Neuronal stem cell (in vitro differentiated cells): ENCODE measurements at regions not wholly inside any gene's neighbourhood (a gene's known extent, or its start where the extent isn't known, plus 50 kb on each side); places are given as distances from the start of the nearest gene placed in this dataset.
"Not testable (repeated sequence)": the region's sequence is repeated elsewhere in the genome, so short reads cannot be mapped to it uniquely, and the experiment has no call there.

Experiments used
- DNase-seq: peaks from one replicate; pipeline ENCODE4 v3.0.0-alpha.2; 2013; ENCODE audit warnings: low spot score
- H2AFZ ChIP-seq: one replicate; pipeline ENCODE4 v1.6.1; 2013; ENCODE audit warnings: mild to moderate bottlenecking, low read length, inconsistent platforms
- H2AK5ac ChIP-seq: 2 replicates; pipeline ENCODE4 v1.6.1; 2013; ENCODE audit warnings: low read depth, mild to moderate bottlenecking, inconsistent platforms, low read length, moderate library complexity, mixed read lengths
- H2BK120ac ChIP-seq: 2 replicates; pipeline ENCODE4 v1.6.1; 2013; ENCODE audit warnings: low read depth, mild to moderate bottlenecking, inconsistent platforms, low read length, moderate library complexity, mixed read lengths
- H2BK12ac ChIP-seq: one replicate; pipeline ENCODE4 v1.6.1; 2013; ENCODE audit warnings: low read length, inconsistent platforms
- H2BK15ac ChIP-seq: 2 replicates; pipeline ENCODE4 v1.6.1; 2013; ENCODE audit warnings: mild to moderate bottlenecking, low read length, inconsistent platforms, mixed read lengths
- H2BK5ac ChIP-seq: one replicate; pipeline ENCODE4 v1.6.1; 2013; ENCODE audit warnings: inconsistent platforms, mild to moderate bottlenecking, low read length, moderate library complexity
- H3K14ac ChIP-seq: one replicate; pipeline ENCODE4 v1.6.1; 2013; ENCODE audit warnings: low read length, inconsistent platforms
- H3K18ac ChIP-seq: 2 replicates; pipeline ENCODE4 v1.6.1; 2013; ENCODE audit warnings: low read length, inconsistent platforms
- H3K23ac ChIP-seq: 2 replicates; pipeline ENCODE4 v1.6.1; 2013; ENCODE audit warnings: low read depth, mild to moderate bottlenecking, mixed read lengths, low read length, inconsistent platforms; ENCODE audit not compliant: poor library complexity
- H3K27ac ChIP-seq: replicated peaks from 3 replicates; pipeline ENCODE4 v1.5.1; 2013; ENCODE audit warnings: low read length, inconsistent platforms
- H3K27me3 ChIP-seq, 3 experiments: 2 replicates each; pipeline ENCODE4 v1.6.1; 2013; ENCODE audit warnings: low read length in 3 of 3, mild to moderate bottlenecking in 2 of 3, inconsistent platforms in 1 of 3, low read depth in 1 of 3, mixed read lengths in 1 of 3, moderate library complexity in 1 of 3; ENCODE audit not compliant: control insufficient read depth in 3 of 3, insufficient read depth in 3 of 3
- H3K36me3 ChIP-seq, 2 donors: replicated peaks in 1 of 2; 2 replicates each; pipeline ENCODE4 v1.6.1; 2013; ENCODE audit warnings: low read length in 2 of 2; ENCODE audit not compliant: control insufficient read depth in 2 of 2, insufficient read depth in 2 of 2
- H3K4ac ChIP-seq: 2 replicates; pipeline ENCODE4 v1.6.1; 2013; ENCODE audit warnings: inconsistent platforms, mild to moderate bottlenecking, low read length, moderate library complexity
- H3K4me1 ChIP-seq, 2 donors: 1 replicate in 1 of 2; 2 replicates in 1 of 2; pipeline ENCODE4 v1.6.1; 2013; ENCODE audit warnings: low read length in 2 of 2, low read depth in 1 of 2; ENCODE audit not compliant: control insufficient read depth in 2 of 2, insufficient read depth in 1 of 2
- H3K4me2 ChIP-seq: one replicate; pipeline ENCODE4 v1.6.1; 2013; ENCODE audit warnings: mild to moderate bottlenecking, low read length, inconsistent platforms; ENCODE audit not compliant: insufficient read depth, poor library complexity, severe bottlenecking
- H3K4me3 ChIP-seq, 2 donors: 2 replicates each; pipeline ENCODE4 v1.5.1; 2013; ENCODE audit warnings: low read length in 2 of 2, mild to moderate bottlenecking in 2 of 2, inconsistent platforms in 1 of 2, moderate library complexity in 1 of 2
- H3K79me1 ChIP-seq: one replicate; pipeline ENCODE4 v1.6.1; 2013; ENCODE audit warnings: low read depth, mild to moderate bottlenecking, inconsistent platforms, low read length, moderate library complexity
- H3K9ac ChIP-seq: one replicate; pipeline ENCODE4 v1.6.1; 2013; ENCODE audit warnings: mild to moderate bottlenecking, low read depth, low read length, inconsistent platforms; ENCODE audit not compliant: poor library complexity
- H3K9me3 ChIP-seq, 2 donors: replicated peaks in 1 of 2; 2 replicates each; pipeline versions ENCODE3 to v1.6.1; 2013; ENCODE audit warnings: low read length in 2 of 2, mild to moderate bottlenecking in 2 of 2, inconsistent platforms in 1 of 2, low read depth in 1 of 2, mixed read lengths in 1 of 2, moderate library complexity in 1 of 2; ENCODE audit not compliant: control insufficient read depth in 2 of 2, insufficient read depth in 1 of 2
- H4K8ac ChIP-seq: one replicate; pipeline ENCODE4 v1.6.1; 2013; ENCODE audit warnings: low read depth, mild to moderate bottlenecking, inconsistent platforms, low read length, moderate library complexity
- H4K91ac ChIP-seq: one replicate; pipeline ENCODE4 v1.6.1; 2013; ENCODE audit warnings: low read length, low read depth, mild to moderate bottlenecking, inconsistent platforms; ENCODE audit not compliant: poor library complexity
- WGBS, 2 donors: extraction: QIAGEN DNeasy Blood & Tissue Kit; methylation state at CpG; one replicate each; pipeline ENCODE4 v1.1.7; 2013; ENCODE audit warnings: missing lambda C conversion rate in 2 of 2, mixed read lengths in 1 of 2; ENCODE audit not compliant: insufficient read length in 2 of 2, insufficient replicate concordance in 1 of 2; ENCODE audit errors: extremely low coverage in 2 of 2; 5-methylcytosine and 5-hydroxymethylcytosine counted together

DNA sequence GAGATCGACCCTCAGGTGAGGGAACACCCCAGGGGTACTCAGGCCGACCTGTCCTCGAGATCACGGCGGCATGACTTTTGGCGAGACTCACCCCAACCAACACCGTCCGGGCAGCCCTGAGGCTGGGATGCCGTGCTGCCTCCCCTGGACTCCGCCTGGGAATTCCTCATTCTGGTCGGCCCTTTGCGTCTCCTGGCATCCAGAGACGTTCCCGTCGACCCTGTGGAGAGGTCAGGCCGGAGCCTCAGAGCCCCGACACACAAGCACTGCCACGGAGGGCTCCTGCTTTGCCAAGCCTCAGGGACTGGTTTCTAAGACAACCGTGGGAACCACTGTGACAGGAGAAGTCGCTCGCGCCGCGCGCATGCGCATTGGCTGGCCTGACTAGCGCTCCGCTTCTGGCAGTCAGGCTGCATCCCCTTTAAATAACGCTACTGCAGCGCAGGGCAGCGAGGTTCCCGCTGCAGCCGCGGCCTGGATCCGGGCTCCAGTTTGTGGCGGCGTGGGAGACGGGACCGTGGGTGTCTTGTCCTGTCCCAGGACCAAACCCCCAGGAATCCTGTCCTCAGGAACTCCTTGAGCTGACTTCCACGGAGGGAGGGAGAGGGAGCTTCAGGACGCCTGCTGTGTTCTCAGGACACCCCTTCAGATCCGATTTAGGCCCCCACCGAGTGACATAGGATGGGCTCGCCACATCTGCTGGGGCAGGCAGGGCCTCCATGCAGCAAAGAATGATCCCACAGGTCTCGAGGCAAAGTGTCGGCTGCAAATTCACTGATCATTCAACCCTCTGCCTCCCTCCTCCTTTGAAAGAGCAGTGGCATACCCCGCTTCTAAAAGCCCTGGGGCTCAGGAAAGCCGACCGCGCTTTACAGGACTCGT, 163.2 kb upstream of the ZNF337 start:
- no peak overlapping the region for H4K8ac ChIP-seq
- H3K27me3 ChIP-seq = peaks cover 9 to 75% (median 42%) of the 10 kb centered on the region in 3 experiments
- H3K4me1 ChIP-seq = peaks cover 6 to 10% of the 10 kb centered on the region in 2 donors
- no peak overlapping the region for H3K4me3 ChIP-seq
- no peak overlapping the region for H2BK5ac ChIP-seq
- H2BK120ac ChIP-seq = no peak overlapping the region
- peak overlapping the region; percentile 80 for H3K23ac ChIP-seq
- no peak overlapping the region for H2BK15ac ChIP-seq
- H3K9ac ChIP-seq = no peak overlapping the region
- H2AFZ ChIP-seq = peak overlapping the region; percentile 45
- WGBS, 2 donors = no CpG with 5 or more reads among the region's 51 CpGs
- no peaks in the 10 kb centered on the region for H3K79me1 ChIP-seq
- H2AK5ac ChIP-seq = no peak overlapping the region
- no peak overlapping the region for H3K4ac ChIP-seq
- no peak overlapping the region for H3K14ac ChIP-seq
- no peak overlapping the region for H4K91ac ChIP-seq
- DNase-seq = no peak
- no peaks in the 10 kb centered on the region for H3K9me3 ChIP-seq
- peak overlapping the region; percentile 42 for H3K4me2 ChIP-seq
- H3K36me3 ChIP-seq = no peaks in the 10 kb centered on the region
- peak overlapping the region; percentile 38 for H3K18ac ChIP-seq
- H2BK12ac ChIP-seq = no peak overlapping the region
- H3K27ac ChIP-seq = no peak overlapping the region

DNA sequence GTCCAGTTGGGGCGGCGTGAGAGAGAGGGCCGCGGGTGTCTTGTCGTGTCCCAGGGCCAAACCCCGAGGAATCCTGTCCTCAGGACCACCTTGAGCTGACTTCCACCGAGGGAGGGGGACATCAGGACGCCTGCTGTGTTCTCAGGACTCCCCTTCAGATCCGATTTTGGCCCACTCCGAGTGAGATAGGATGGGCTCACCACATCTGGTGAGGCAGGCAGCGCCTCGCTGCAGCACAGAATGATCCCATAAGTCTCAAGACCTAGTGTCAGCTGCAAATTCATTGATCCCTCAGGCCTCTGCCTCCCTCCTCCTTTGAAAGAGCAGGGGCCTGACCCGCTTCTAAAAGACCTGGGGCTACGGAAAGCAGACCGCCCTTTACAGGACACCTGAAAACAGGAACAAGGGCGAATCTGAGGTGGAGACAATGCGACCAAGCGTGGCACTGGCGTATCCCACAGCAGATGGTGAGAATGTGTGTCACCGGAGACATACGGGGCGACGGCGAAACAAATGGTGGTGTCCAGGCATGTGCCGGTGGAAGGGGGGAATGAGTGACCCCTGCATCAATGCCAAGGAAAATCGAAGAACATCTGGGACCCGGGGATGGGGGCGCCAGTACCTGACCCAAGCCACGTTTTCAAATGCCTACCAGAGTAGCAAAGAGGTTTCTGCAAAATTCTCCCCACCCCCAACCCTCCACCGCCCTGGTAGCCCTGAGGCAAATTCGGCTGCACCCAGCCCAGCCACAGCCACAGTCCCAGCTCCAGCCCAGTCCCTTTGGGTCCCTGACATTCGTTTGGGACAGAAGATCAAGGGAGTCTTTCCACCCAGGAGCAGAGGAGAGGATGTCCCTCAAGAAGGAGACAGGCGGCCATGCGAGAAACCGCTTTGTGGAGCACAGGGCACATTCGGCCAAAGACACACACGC, 162.1 kb upstream of the ZNF337 start:
- Histone ChIP-seq H4K8ac (no peak overlapping the region), H3K4me2 (peak overlapping the region; percentile 66), H3K27ac (no peak overlapping the region), H3K79me1 (no peaks in the 10 kb centered on the region), H3K4me3 (peak overlapping the region in 1 of 2 donors; percentile 24), H3K14ac (peak overlapping the region; percentile 75), H3K9me3 (no peaks in the 10 kb centered on the region), H3K4me1 (peaks cover 6 to 10% of the 10 kb centered on the region in 2 donors), H2AFZ (peak overlapping the region; percentile 93), H4K91ac (no peak overlapping the region), H2BK120ac (no peak overlapping the region), H2BK5ac (no peak overlapping the region), H2AK5ac (no peak overlapping the region), H3K9ac (peak overlapping the region; percentile 84), H3K23ac (peak overlapping the region; percentile 55), H3K27me3 (peaks cover 9 to 64% (median 38%) of the 10 kb centered on the region in 3 experiments), H3K36me3 (no peaks in the 10 kb centered on the region), H3K18ac (peak overlapping the region; percentile 48), H3K4ac (no peak overlapping the region), H2BK15ac (no peak overlapping the region), H2BK12ac (no peak overlapping the region)
- DNase-seq = no peak
- WGBS, 2 donors = no CpG with 5 or more reads among the region's 37 CpGs

DNA sequence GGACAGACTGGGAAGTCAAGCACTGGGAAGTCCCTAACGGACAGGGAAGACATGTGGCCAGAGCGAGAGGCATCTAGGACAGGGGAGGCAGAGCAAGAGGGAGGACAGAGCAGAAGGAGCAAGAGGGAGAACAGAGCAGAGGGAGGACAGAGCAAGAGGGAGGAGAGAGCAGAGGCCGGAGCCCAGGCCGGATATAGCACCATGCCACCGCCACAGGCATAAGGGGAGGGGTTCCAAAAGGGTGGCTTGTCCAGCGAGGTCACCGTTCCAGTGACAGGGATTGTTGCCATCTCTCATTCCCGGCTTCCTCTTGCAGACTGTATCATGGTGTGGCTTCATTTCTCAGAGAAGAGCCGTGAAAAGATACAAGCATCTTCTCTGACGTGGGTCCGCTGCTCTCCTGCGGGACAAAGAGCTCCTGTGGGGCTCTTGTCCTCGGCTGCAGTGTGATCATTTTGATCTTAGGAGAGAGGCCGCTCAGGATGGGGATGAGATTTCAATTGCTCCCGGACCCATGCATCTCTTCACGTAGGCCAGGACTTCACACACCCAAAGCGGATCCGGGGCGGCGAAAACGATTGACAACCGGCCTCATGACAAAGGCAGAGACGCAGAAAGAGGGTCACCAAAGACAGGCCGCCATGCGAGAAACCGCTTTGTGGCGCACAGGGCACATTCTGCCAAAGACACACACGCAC, 160.6 kb upstream of the ZNF337 start:
- H3K4me3 ChIP-seq = not testable (repeated sequence)

More for the DNA sequence above, 160.6 kb upstream of the ZNF337 start:
- not testable (repeated sequence) for H3K9ac ChIP-seq, H4K8ac ChIP-seq, H2BK15ac ChIP-seq, H3K27ac ChIP-seq, H2AK5ac ChIP-seq, H3K4me2 ChIP-seq, H3K79me1 ChIP-seq, H3K36me3 ChIP-seq, DNase-seq, H2BK5ac ChIP-seq, H3K14ac ChIP-seq, H2BK120ac ChIP-seq, H4K91ac ChIP-seq, H3K4me1 ChIP-seq, H2BK12ac ChIP-seq, H3K18ac ChIP-seq, H3K9me3 ChIP-seq, H3K4ac ChIP-seq
- H3K27me3 ChIP-seq = peaks cover 9 to 52% (median 29%) of the 10 kb centered on the region in 3 experiments
- H2AFZ ChIP-seq = peak overlapping the region; percentile 93
- WGBS, 2 donors = no CpG with 5 or more reads among the region's 28 CpGs
- H3K23ac ChIP-seq = peak overlapping the region; percentile 0
